ENCODE measurements at regions not wholly inside any gene's neighbourhood (a gene's known extent, or its start where the extent isn't known, plus 50 kb on each side); places are given as distances from the start of the nearest gene placed in this dataset.

DNA sequence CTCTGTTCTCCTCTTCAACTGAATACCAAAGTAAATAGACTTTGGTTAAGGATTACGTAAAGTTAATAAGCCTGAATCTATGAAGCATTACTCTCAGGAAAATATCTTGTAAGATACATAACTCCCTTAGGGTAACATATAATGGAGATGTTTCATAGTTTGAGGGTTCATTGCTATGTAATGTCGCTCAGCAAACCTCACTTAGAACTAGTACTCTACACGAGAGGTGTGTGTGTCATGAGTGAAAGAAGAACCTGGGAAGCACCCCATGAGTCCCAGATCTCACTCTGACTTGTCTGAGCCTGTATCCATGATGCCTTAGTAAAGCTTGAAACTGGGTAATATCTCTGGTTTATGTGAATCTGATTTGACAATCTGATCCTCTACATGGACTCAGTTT lies 429.5 kb upstream of the ANO3 start:
- no peak for DNase-seq

DNA sequence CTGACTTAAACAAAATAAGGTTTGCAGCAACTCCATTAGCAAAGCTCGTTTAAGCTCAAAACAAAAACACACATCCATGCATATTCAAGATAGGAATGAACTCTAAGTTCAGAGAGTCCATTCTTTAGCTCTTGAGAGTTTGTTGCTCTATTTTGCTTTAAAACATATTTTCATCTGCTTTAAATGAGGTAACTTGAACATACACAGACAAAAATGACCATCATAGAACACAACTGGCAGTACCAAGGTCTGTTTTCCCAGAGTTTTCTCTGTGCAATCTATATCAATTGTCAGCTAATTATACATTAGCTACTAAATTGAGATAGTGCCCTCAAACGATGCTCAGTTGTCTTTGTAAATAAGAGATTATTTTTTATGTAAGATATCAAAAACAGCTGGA lies 423.2 kb upstream of the ANO3 start:
- no peak for DNase-seq

DNA sequence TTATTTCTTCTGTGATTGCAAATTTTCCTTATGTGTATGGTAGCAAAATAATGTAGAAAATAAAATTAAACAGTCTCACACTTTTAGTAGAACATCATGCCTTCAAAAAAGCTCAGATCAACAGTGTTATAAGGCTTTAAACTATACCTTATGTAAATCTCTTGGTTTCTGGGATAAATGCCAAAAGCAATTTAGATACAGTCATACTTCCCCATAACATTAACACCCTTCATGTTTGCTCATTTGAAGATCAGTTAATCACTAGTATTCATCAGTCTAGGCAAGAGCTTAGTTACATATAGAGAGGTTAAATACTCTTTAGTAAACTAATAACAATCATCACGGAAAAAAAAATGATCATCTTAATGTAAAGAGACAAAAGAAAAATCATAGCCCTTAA lies 421.8 kb upstream of the ANO3 start:
- DNase-seq = no peak

DNA sequence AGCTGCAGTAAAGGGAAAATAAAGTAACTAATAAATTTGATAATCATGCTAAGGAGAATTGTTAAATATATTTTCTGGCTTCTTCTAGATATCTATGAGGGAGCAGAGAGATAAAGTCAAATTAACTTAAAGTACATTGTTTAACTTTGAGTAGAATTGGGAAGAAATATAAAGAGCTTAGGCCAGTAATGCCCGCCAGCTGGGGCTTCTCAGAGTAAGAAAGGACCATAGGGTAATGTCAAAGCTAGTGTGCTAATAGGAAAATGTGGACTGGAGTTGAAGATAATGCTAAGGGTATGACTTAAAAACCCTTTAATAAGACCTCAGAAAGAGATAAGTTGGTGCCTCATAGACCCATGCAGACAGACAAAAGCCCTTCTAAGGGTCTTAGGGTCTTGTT lies 411.6 kb upstream of the ANO3 start:
- DNase-seq = no peak

DNA sequence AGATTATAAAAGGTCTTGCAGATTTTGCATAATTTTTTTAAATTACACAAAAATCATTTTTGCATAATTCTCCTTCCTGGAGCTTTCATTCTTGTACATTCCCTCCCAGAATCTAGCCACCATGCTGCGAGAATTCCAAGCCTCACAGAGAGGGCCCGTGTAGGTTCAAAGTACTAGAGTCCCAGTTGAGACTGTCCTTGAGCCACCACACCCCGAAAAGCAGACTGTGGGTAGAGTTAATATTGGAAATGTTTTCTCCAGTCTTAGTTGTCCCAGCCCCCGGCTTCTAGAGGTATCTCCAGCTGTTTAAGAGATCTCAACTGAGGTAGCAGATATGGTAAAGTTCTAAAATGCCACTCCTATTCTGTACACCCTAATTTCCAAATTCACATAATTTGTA lies 407.3 kb upstream of the ANO3 start:
- DNase-seq = no peak

DNA sequence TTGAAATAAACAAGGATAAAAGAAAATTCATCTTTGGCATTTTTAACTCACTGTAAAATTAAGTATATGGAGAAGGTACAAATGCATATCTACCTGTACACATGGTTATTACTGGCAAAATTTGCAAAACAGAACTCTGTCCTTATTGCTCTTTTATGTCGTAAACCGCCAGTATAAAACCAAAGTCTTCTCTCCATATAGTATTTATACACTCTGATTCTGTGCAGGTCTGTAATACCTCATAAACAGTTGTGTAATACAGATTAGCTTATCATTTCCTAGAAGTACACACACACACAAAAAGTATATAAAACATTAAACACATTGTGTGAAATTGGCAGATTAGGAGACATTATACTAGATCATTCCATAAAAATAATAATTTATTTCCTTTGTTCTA lies 406.6 kb upstream of the ANO3 start:
- DNase-seq = no peak

DNA sequence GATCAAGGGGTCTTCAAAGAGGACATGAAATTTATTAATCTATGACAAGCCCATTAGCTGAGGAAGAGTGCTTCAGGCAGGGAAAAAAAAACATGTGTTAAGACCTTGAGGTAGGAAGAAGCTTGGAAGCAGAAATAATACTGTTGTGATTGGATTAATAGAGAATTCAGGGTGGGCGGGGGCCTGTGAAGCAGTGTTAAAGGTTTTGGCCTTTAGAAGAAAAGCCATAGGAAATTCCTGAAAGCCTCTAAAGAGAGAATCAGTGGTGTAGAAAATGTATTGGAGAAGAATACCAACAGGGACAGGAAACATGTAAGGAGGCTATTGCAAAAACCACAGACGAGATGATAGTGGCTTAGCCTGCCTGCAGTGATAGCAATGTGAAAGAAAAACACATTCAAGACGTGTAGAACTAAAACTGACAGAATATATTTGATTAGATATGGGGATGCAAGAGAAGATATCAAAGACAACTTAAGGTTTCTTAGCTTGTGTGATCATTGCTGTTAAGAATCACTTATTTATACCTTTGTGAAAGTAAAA lies 404.4 kb upstream of the ANO3 start:
- no peak for DNase-seq

DNA sequence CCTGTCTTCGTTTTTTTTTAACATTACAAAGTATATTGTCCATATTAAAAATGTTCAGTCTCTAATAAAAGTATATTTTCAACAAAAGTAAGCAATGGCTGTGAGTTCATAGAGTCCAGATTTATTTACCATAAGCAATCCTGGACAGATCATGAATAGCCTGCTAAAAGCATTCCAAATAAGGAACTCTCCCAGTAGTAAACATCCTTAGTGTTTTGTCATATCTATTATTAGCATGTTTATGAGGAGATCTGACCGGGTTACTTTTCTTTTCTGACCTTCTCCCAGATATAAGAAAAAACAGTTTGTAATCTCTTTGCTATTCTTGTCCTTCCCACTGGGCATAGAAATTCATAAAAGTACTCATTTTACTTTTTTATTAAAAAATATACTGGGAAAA lies 403.9 kb upstream of the ANO3 start:
- DNase-seq = no peak

DNA sequence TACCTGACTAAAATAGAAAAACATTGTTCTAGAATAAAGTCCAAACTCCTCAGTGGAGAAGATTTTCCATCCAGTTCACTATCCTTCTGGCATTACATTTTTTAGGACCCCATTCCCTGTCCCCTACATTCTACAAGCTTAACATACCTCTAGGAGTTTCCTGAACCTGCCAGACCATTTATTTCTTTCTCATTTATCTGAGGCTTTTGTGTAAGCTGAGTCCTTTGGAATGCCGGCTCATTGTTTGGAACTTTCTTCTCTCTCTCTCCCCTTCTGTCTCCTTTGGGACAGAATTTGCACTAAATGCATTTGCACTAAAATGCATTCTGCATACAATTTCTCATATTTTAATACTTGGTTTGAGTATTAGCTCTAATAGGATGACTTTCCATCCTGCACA lies 393.0 kb upstream of the ANO3 start:
- no peak for DNase-seq

DNA sequence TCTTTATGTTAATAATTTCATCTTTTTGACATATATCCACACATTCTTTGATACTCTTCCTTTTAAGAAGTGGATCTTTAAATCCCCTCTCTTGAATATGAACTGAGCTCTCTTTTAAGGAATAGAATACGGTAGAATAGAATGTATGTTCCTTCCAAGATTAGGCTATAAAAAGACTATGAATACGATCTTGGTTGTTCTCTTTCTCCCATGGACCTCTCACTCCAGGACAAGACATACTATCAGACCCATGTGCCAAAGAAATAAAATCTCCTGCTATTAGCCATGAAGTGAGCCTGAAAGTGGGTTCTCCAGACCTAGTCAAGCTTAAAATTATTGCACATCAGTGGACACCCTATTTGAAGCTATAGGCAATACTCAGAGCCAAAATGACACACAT lies 392.2 kb upstream of the ANO3 start:
- DNase-seq = no peak

DNA sequence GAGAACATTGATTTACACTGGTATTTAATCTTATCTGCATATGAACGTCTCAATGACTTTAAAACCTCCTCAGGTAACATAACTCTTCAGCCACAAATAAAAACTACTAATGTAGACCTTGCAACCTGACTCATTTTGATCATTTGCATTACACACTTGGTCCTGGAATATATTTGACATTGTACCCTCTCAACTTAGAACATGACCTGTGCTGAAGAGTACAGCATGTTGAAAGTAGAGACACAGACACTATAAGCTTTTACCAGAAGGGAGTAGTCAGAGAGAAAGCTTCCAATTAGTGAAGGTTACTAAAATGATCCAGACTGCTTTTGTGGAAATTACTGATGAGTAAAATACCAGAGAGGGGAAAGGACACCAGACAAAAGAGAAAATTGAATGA lies 390.6 kb upstream of the ANO3 start:
- no peak for DNase-seq

DNA sequence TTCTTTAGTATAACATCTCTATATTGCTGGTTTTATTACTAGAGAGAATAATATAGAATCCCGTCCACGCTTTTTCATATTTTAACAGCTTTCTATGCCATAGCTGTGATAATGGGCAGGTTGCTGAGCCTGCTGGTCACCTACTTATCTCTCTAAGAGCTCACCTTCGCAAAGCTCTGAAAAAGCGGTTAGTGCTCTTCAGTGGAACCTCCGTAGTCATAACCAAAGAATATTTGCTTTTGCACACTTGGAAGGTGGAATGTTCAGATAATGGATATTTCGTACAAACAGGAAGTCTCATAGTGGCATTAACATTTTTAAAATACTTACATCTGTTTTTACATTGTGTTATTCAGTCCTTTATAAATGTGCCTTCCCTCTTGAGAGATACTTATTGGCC lies 388.9 kb upstream of the ANO3 start:
- no peak for DNase-seq

DNA sequence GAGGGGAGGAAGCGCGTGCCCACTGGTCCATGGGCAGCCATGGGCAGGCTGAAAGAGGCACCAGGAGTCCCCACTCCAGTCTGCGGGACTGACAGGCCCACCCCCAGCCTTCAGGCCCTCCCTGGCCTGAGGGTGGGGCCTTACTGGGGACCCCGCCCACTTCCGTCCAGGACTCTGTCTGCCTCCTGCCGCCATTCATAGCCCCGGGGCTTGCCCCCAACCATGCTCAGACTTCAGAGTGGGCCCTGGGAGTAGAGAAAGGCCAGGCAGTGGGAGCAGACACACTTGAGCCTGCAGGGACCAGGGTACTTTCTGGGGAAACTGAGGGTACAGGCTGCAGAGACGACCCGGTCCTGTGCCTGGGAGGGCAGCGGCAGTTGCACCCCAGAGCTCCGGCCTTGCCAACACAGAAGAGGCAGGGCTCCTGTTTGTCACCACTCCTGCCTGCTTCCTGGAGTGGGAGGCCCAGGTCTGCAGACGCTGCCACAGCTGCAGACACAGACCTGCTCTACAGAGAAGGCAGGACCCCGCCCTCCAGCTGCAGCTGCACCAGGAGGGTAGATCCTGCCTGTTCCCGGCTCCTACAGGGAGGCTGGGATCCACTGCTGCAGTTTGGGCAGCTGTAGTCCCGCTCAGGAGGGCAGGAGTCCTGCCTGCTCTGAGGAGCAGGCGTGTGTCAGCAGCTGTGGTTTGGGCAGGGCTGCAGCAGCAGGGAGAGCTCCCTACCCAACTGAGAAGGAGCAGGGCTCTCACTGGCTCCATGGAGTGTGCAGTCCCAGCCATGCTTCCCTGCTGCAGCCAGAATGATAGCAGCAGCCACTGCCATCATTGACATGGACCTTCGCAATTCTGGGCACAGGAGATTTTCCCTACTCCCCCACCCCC lies 387.9 kb upstream of the ANO3 start:
- DNase-seq = no peak

DNA sequence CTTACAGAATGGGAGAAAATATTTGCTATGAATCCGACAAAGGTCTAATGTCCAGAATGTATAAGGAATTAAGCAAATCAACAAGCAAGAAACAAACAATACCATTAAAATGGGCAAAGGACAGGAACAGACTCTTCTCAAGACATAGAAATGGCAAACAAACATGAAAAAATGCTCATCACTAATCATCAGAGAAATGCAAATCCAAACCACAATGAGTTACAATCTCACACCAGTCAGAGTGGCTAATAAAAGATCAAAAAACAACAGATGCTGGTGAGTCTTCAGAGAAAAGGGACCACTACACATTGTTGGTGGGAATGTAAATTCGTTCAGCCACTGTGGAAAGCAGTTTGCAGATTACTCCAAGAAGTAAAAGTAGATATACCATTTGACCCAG lies 382.0 kb upstream of the ANO3 start:
- DNase-seq = no peak

DNA sequence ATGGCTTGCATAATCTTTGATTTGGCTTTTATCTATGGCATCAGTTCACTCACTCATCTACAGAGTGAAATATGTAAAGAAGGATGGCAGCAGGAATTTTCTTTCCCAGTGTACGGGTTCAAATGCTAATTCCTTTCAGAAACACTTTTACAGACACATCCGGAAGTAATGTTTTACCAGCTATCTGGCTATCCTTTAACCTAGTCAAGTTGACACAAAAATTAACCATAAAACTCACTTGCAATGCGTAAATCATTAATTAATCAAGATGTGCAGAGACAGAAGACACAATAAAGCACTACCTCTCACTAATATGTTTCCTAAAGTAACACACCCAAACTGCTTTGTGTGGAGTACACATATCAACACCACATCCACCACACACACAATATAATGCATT lies 378.9 kb upstream of the ANO3 start:
- no peak for DNase-seq

DNA sequence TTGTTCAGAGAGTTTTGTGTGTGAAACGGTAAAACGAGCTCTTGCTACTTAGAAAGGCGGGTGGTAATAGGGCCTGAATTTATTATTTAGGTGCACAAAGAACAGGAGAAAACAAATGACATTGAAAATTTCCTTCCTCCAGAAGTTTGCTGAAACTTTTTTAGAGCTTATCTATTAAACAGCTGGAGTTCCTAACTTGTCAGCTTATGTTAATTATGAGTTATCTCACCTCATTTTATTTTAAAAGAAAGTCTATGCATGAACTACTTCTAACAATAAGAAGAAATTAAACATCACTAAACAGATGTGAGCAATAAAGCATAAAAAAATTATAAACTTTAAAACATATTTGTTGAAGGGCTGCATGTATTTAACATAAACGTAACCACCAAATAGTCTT lies 373.9 kb upstream of the ANO3 start:
- no peak for DNase-seq

DNA sequence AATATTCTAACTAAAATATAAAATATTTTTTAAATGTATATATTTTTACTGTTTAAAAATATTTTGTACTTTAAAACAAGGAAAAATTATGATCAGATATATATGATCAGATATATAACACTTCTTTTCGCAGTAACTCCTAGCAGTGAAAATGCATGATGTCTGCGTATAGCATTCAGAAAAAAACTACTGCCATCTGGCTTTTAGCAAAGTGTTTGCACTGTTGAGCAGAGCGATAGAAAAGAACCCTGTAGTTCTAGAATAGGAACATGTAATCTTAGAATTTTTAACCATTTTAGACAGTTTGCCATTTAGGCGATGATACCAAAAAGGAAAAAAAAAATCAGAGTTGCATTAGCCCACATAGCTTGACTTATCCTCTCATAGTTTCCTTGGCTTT lies 370.4 kb upstream of the ANO3 start:
- no peak for DNase-seq

DNA sequence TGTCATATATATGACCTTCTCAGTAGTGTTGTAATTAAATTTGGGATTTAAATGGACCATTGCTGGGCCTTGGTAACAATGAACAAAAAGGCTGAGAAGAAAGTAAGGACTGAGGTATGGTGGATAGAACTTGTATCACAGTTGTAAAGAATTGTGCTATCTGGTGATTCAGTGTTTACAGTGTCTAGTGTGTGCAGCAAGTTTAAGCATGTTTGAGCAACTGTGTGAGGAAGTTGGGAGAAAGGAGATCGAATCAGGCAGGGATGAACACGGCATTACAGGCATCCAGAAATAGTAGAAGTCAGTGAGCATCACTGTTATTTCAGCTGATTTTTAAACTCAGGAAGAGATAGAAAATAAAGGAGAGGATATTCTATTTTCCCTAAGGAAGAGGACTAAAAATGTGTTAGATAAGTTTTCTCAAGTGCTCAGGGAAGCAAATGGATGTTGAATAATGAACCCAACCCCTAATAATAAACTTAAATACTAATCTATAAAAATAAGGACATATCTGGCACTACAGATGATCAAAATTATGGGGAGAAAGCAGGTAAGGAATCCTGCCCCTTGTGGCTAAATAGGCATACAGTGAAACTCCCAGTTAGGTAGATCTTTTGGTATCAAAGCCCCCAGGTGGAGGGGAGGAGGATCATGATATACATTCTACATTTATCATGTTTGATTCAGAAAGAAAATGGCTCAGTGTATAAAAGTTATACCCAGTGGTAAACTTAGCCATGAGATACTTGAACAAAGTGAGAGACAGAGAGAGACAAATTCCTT lies 361.0 kb upstream of the ANO3 start:
- no peak for DNase-seq

DNA sequence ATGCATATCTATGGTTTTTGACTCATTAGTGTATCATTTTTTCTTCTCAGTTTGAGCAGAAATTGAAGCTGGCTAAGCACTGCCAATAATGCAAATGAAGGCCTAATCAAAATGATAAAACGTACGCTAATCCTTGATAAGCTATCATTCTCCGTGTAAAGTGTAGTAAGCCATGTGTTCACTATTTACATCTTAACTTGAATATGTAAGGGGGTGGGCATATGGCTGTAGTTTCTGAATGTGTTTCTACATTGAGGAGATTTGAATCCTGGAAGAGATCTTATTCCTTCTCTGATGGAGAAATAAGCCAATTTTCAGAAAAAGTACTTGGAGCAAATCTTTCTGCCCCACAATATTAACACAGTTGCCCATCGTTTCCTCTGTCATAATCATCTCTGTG lies 351.8 kb upstream of the ANO3 start:
- no peak for DNase-seq

DNA sequence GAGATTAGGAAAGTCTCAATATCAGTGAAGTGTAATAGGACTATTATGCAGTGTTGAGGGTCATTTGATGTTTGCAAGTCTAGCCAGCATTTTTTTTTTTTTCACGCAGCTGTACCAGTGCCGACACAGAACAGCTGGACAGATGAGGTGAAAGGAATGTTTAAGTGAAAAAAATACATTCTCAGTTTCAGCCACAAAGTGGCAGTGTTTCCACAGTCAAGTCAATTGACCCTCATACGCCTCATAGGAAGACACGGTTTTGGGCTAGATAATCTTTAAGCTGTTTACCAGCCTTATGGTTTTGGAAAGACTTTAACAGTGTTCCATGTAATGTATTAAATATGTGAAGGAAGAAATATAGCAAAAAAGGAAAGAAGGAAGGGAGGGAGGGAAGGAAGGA lies 349.9 kb upstream of the ANO3 start:
- no peak for DNase-seq

DNA sequence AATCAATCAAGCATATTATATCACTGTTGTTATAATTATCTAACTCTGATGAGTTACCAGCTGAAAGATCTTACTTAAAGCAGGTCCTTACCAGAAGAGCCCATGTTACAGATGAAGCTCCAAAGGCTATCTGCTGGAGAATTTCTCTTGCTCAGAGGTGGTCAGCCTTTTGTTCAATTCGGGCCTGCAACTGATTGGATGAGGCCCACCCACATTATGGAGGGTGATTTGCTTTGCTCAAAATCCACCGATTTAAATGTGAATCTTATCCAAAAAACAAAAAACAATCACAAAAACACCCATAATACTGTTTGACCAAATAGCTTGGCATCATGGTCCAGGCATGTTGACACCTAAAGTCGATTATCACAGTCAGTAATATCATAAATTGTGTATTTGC lies 348.6 kb upstream of the ANO3 start:
- DNase-seq = no peak

DNA sequence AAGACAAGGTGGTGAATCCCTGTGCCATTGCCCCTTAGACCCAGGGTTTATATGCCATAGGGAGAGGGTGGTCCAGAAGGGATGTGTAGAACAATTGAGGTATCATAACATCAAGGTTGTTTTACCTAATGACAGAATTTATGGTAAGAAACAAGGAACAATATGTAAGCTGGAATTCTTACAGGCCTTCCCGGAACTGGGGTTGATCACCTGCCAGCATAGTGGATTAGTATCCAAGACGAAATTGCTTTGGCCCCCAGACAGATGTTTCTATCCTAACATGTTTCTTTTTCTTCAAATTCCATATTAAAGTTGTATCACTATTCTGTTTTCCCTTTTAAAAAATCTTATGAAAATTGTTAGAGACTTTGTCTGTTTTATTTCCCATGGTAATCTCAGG lies 343.8 kb upstream of the ANO3 start:
- no peak for DNase-seq

DNA sequence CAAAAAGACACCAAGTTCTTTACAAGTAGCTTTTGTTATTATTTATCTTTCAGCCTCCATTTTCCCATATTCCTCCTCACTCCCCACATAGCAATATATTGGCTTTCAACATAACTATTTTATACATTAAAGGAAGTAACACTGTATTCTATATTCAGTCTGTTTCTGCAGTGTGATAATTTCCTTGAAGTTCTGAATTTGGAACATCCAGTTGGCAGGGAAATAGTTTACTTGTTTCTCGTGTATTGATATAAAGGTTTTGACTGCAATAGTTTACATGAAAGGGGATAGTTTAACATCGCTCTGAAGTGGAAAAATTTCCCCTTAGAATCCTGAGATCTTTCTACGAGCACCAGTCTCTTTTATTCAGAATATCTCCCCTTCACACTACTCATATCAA lies 341.5 kb upstream of the ANO3 start:
- DNase-seq = no peak

DNA sequence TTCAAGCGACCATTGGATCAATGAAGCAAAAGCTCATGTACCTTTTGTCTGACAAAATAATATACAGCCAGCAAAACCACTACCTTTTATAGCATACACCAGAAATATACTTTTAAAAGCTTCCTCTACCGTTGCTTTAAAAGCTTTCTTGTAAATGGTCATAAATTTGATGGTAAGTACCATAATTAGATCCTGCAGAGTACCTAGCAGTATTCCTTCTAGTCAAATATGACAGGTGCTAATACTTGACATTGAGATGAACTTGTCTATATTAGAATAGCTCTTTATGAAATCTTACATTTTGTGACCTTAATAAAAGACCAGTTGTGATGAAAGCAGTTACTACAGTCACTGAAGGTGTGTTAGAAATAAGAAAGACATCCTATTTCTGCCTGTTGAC lies 340.5 kb upstream of the ANO3 start:
- DNase-seq = no peak
